ENCODE measurements at regions not wholly inside any gene's neighbourhood (a gene's known extent, or its start where the extent isn't known, plus 50 kb on each side); places are given as distances from the start of the nearest gene placed in this dataset.

DNA sequence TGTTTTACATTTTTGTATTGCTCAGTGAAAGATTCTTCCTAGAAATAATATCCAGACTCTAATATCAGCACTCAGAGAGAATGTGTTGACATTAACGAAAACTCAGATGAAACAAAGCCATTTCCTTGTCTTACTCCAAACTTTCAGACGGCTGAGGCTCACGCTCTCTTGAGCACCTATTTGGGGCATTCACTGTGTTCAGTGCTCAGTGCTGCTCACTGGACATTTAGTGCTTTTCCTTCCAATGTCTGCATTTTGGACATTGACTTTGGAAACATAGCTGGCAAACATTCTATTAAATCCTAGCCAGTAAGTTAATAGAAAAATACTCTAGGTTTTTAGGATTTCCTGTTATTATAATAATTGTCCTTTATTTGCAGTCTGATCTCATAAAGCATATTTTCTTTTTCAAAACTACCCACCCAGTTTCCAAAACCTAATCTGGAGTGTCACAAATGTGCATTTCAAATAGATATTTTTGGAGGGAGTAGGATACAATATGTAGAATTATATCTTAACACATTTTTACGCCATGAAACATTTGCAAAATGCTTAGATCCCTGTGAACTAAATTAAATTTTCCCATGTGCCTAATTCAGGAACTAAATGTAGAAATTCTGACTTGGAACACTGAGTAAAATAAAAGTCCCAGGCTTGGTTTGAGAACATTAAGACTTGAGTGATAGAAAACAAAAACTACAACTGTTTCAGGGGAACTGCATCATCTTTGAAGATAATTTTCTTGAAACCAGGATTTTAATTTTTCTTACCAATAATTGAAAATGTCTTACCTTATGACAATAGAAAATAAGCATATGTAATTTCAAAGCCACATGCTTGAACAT lies 91.7 kb upstream of the B3GAT2 start:
- Histone ChIP-seq H4K20me1 (no peaks in the 10 kb centered on the region), H3K27me3 (no peaks in the 10 kb centered on the region), H3K4me3 (no peak overlapping the region), H3K9me3 (no peaks in the 10 kb centered on the region), H3K4me1 (peaks cover 12% of the 10 kb centered on the region; the same call in 1 of the 2 replicates), H3K4me2 (no peak overlapping the region), H3K9ac (no peak overlapping the region), H3K27ac (no peak overlapping the region), H3K36me3 (no peaks in the 10 kb centered on the region)
- TF ChIP-seq Cebpa-rat (IDR thresholded peaks at IDR 0.05), result no peak

DNA sequence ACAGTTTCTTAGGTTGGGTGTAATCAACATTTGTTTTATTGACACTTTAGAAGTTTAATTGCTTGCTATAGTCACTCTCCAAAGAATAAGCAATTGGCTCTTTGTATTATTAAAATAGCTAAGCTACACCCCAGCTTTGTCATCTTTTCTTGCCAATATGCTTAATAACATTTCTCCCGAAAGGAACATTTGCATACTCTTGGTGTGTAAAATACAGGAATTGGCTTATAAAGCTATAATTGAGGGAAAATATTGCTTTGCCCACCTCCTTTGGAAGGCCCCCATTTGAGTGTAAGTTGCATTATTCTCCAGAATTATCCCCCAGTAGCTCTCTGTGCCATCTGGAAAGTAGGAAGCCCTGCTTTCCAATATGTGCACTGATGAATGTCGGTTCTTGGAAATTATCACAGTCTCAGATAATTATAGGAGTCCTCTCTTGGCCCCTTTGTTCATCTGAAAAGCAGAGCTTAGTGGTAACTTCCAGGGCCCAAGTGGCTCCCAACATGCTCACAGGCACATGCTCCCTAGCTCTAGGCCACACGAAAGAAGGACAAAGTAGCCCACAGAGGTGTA lies 92.4 kb upstream of the B3GAT2 start:
- Histone ChIP-seq H3K27me3 (no peaks in the 10 kb centered on the region), H4K20me1 (no peaks in the 10 kb centered on the region), H3K36me3 (no peaks in the 10 kb centered on the region), H3K4me2 (no peak overlapping the region), H3K9ac (no peak overlapping the region), H3K27ac (no peak overlapping the region), H3K9me3 (no peaks in the 10 kb centered on the region), H3K4me3 (no peak overlapping the region), H3K4me1 (peaks cover 8% of the 10 kb centered on the region; the same call in 1 of the 2 replicates)
- TF ChIP-seq Cebpa-rat (IDR thresholded peaks at IDR 0.05), result no peak

GRCh38 chr6:71053475-71053874 lies 96.6 kb upstream of the B3GAT2 start:
- H3K9me3 ChIP-seq, result no peaks in the 10 kb centered on the region
- H3K4me3 ChIP-seq, result no peak overlapping the region
- no peaks in the 10 kb centered on the region for H3K27me3 ChIP-seq
- H4K20me1 ChIP-seq, result no peaks in the 10 kb centered on the region
- no peak for TF ChIP-seq Cebpa-rat (IDR thresholded peaks at IDR 0.05)
- H3K27ac ChIP-seq, result no peak overlapping the region
- H3K9ac ChIP-seq, result no peak overlapping the region
- H3K4me2 ChIP-seq, result no peak overlapping the region
- peaks cover 8% of the 10 kb centered on the region; the same call in 1 of the 2 replicates for H3K4me1 ChIP-seq
- no peaks in the 10 kb centered on the region for H3K36me3 ChIP-seq

- Histone ChIP-seq H3K27ac (no peak overlapping the region), H4K20me1 (no peaks in the 10 kb centered on the region), H3K36me3 (no peaks in the 10 kb centered on the region), H3K4me2 (no peak overlapping the region), H3K9me3 (no peaks in the 10 kb centered on the region), H3K27me3 (no peaks in the 10 kb centered on the region), H3K4me1 (peaks cover 3% of the 10 kb centered on the region; the same call in 1 of the 2 replicates), H3K9ac (no peak overlapping the region), H3K4me3 (no peak overlapping the region)
- no peak for TF ChIP-seq Cebpa-rat (IDR thresholded peaks at IDR 0.05)
These were observed 99.8 kb upstream of the B3GAT2 start for GRCh38 chr6:71056656-71057055.

- no peak for TF ChIP-seq Cebpa-rat (IDR thresholded peaks at IDR 0.05)
- Histone ChIP-seq H3K9ac (no peak overlapping the region), H3K4me2 (no peak overlapping the region), H3K9me3 (no peaks in the 10 kb centered on the region), H3K4me3 (no peak overlapping the region), H3K27ac (no peak overlapping the region), H3K4me1 (no peaks in the 10 kb centered on the region), H4K20me1 (no peaks in the 10 kb centered on the region), H3K27me3 (no peaks in the 10 kb centered on the region), H3K36me3 (no peaks in the 10 kb centered on the region)
These were observed 109.3 kb upstream of the B3GAT2 start for GRCh38 chr6:71066153-71066552.

DNA sequence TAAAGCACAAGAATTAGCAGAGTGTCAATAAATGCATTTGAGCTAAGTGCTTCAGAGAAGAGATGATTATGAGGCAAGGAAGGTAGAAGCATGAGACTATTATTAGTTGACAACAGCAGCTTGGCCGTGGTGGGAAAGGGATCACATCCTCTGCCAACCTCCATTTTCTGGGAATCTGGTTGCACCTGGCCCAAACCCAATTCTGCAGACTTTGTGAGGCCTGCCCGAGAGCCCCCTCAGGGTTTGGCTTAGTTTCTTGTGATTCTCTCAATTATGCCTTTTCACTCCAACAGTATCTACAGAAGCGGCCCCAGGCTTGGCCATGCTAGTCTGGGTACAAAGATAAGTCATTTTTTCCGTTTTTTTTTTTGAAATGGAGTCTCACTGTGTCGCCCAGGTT lies 111.0 kb upstream of the B3GAT2 start:
- Histone ChIP-seq H3K27ac (no peak overlapping the region), H4K20me1 (no peaks in the 10 kb centered on the region), H3K36me3 (no peaks in the 10 kb centered on the region), H3K4me1 (peaks cover 13% of the 10 kb centered on the region), H3K9me3 (no peaks in the 10 kb centered on the region), H3K4me2 (no peak overlapping the region), H3K9ac (no peak overlapping the region), H3K27me3 (no peaks in the 10 kb centered on the region), H3K4me3 (no peak overlapping the region)
- TF ChIP-seq Cebpa-rat (IDR thresholded peaks at IDR 0.05), result no peak

DNA sequence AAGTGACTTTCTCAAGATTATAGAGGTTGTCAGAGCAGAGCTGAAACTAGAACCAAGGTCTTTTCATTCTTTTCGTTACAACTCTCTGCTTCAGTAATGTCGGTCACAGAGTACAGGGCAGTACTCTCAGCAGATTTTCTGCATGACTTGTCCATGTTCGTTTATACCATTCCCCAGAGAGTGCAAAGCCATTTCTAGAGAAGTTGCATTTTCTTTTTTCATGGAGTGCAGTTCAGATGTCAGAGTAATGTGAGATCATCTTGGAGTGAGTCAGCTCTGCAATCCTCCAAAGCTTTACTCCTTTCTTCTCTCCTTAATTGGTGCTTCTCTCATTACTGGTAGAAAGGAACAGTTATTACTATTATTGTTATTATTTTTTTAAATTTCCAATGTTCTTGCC lies 115.6 kb upstream of the B3GAT2 start:
- Histone ChIP-seq H3K4me1 (peaks cover 17% of the 10 kb centered on the region), H3K9ac (no peak overlapping the region), H3K4me3 (no peak overlapping the region), H4K20me1 (no peaks in the 10 kb centered on the region), H3K9me3 (no peaks in the 10 kb centered on the region), H3K27me3 (no peaks in the 10 kb centered on the region), H3K4me2 (peak overlapping the region; percentile 50), H3K27ac (no peak overlapping the region), H3K36me3 (no peaks in the 10 kb centered on the region)
- no peak for TF ChIP-seq Cebpa-rat (IDR thresholded peaks at IDR 0.05)

DNA sequence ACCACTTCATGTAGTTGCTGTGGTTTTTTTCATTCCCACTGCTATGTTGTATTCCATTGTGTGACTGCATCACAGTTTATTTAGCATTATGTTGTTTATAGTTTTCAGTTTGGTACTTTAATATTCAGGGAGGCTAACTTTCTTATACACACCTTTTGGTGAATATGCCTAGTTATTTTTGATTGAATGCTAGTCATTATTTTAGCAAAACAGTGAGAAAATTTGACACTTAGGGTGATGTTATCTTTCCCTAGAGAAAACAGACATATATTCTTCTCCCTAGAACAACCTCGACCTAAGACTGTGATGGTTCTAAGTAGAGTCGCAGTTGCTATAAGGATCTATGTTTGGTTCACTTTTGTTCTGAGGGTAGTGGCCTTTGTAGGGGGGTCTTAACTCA lies 120.8 kb upstream of the B3GAT2 start:
- Histone ChIP-seq H4K20me1 (no peaks in the 10 kb centered on the region), H3K36me3 (no peaks in the 10 kb centered on the region), H3K9ac (no peak overlapping the region), H3K27ac (no peak overlapping the region), H3K27me3 (no peaks in the 10 kb centered on the region), H3K9me3 (peaks cover 11% of the 10 kb centered on the region), H3K4me3 (no peak overlapping the region), H3K4me1 (peaks cover 5% of the 10 kb centered on the region), H3K4me2 (no peak overlapping the region)
- TF ChIP-seq Cebpa-rat (IDR thresholded peaks at IDR 0.05), result no peak

GRCh38 chr6:71079677-71080076 lies 122.8 kb upstream of the B3GAT2 start:
- H4K20me1 ChIP-seq, result no peaks in the 10 kb centered on the region
- H3K9me3 ChIP-seq, result peaks cover 11% of the 10 kb centered on the region

GRCh38 chr6:71080133-71080532 lies 123.3 kb upstream of the B3GAT2 start:
- peaks cover 11% of the 10 kb centered on the region for H3K9me3 ChIP-seq
- H3K4me2 ChIP-seq, result no peak overlapping the region
- H4K20me1 ChIP-seq, result no peaks in the 10 kb centered on the region
- H3K4me1 ChIP-seq, result no peaks in the 10 kb centered on the region
- no peaks in the 10 kb centered on the region for H3K27me3 ChIP-seq
- H3K9ac ChIP-seq, result no peak overlapping the region
- H3K4me3 ChIP-seq, result no peak overlapping the region
- H3K27ac ChIP-seq, result no peak overlapping the region
- no peak for TF ChIP-seq Cebpa-rat (IDR thresholded peaks at IDR 0.05)
- H3K36me3 ChIP-seq, result no peaks in the 10 kb centered on the region

More at GRCh38 chr6:71079677-71080076, 122.8 kb upstream of the B3GAT2 start:
- no peak overlapping the region for H3K9ac ChIP-seq
- no peaks in the 10 kb centered on the region for H3K27me3 ChIP-seq
- H3K4me1 ChIP-seq, result no peaks in the 10 kb centered on the region
- H3K27ac ChIP-seq, result no peak overlapping the region
- no peak for TF ChIP-seq Cebpa-rat (IDR thresholded peaks at IDR 0.05)
- no peak overlapping the region for H3K4me3 ChIP-seq
- no peak overlapping the region for H3K4me2 ChIP-seq
- no peaks in the 10 kb centered on the region for H3K36me3 ChIP-seq

Data from BLaER1 (cell line).